Fibroblast of lung (primary cell): ENCODE measurements at regions not wholly inside any gene's neighbourhood (a gene's known extent, or its start where the extent isn't known, plus 50 kb on each side); places are given as distances from the start of the nearest gene placed in this dataset.

ENCODE experiments used
- EZH2 ChIP-seq: IDR thresholded peaks from 2 replicates; pipeline ENCODE4 v1.5.1; 2012; ENCODE audit warnings: low read length, control low read depth, mild to moderate bottlenecking; ENCODE audit errors: missing control alignments
- TF ChIP-seq, protein P1 (sequence below), 2 donors: IDR thresholded peaks in 1 of 2; conservative IDR thresholded peaks in 1 of 2; 1 replicate in 1 of 2; 2 replicates in 1 of 2; pipeline ENCODE4 v1.5.1; 2011 to 2012; ENCODE audit warnings: low read length in 2 of 2, control low read depth in 1 of 2, inconsistent platforms in 1 of 2, low read depth in 1 of 2, mild to moderate bottlenecking in 1 of 2

DNA sequence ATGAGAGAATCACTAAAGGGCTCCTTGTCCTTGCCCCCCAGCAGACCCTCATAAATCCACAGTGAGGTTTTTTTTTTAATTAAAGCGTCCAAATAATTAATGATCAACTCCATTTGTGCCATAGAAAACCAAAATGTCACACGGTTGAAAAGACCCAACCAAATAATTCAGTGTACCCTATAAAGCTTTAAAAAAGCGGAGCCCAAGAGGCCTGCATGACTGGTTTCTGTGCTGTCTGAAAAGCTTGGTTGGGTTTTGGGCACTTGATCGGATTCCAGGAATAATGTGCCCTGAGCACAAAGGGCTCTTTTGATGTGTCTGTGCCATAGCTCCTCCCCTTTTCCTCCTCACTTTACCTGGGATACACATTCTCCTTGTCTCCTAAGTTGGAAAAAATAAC is 523.2 kb downstream of the TNS1 start:
- TF ChIP-seq, protein P1, sequence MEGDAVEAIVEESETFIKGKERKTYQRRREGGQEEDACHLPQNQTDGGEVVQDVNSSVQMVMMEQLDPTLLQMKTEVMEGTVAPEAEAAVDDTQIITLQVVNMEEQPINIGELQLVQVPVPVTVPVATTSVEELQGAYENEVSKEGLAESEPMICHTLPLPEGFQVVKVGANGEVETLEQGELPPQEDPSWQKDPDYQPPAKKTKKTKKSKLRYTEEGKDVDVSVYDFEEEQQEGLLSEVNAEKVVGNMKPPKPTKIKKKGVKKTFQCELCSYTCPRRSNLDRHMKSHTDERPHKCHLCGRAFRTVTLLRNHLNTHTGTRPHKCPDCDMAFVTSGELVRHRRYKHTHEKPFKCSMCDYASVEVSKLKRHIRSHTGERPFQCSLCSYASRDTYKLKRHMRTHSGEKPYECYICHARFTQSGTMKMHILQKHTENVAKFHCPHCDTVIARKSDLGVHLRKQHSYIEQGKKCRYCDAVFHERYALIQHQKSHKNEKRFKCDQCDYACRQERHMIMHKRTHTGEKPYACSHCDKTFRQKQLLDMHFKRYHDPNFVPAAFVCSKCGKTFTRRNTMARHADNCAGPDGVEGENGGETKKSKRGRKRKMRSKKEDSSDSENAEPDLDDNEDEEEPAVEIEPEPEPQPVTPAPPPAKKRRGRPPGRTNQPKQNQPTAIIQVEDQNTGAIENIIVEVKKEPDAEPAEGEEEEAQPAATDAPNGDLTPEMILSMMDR (conservative IDR thresholded peaks at IDR 0.05 in 1 of 2, IDR thresholded peaks at IDR 0.05 in 1 of 2; ENCODE audit: low read depth in 1 of 2, low read length in 2 of 2) = no peak
- no peak for TF ChIP-seq EZH2
